H1 (cell line): ENCODE measurements at regions not wholly inside any gene's neighbourhood (a gene's known extent, or its start where the extent isn't known, plus 50 kb on each side); places are given as distances from the start of the nearest gene placed in this dataset.

ENCODE experiments used
- CHD1 ChIP-seq: IDR thresholded peaks from 2 replicates; pipeline ENCODE4 v1.6.1; 2012; ENCODE audit warnings: low read depth, low read length, improper control_type of control experiment
- EZH2 ChIP-seq: fragments of 200-600 bp; sonication (generic); IDR thresholded peaks from 2 replicates; pipeline ENCODE4 v1.7.1; 2012; ENCODE audit warnings: low read depth, mild to moderate bottlenecking, moderate library complexity, low read length, inconsistent platforms; ENCODE audit not compliant: severe bottlenecking
- HDAC6 ChIP-seq: IDR thresholded peaks from one replicate; pipeline ENCODE4 v1.7.1; 2012; ENCODE audit warnings: low read depth, mild to moderate bottlenecking, inconsistent platforms, low read length, moderate library complexity
- JUN ChIP-seq: IDR thresholded peaks from 2 replicates; pipeline ENCODE4 v1.6.1; 2011; ENCODE audit warnings: low read depth, mild to moderate bottlenecking, improper control_type of control experiment, low read length
- KDM4A ChIP-seq: IDR thresholded peaks from one replicate; pipeline ENCODE4 v1.7.1; 2012; ENCODE audit warnings: low read depth, mild to moderate bottlenecking, moderate library complexity, low read length, inconsistent platforms; ENCODE audit not compliant: severe bottlenecking
- RAD21 ChIP-seq, 2 experiments: IDR thresholded peaks in 1 of 2; conservative IDR thresholded peaks in 1 of 2; 2 replicates each; pipeline ENCODE4 v1.6.1; 2011; ENCODE audit warnings: low read depth in 2 of 2, low read length in 2 of 2, improper control_type of control experiment in 1 of 2, inconsistent platforms in 1 of 2, mild to moderate bottlenecking in 1 of 2, moderate library complexity in 1 of 2
- RBBP5 ChIP-seq: IDR thresholded peaks from 2 replicates; pipeline ENCODE4 v1.7.1; 2012; ENCODE audit warnings: low read depth, mild to moderate bottlenecking, inconsistent platforms, low read length, moderate library complexity, borderline replicate concordance
- SP2 ChIP-seq: IDR thresholded peaks from 2 replicates; pipeline ENCODE4 v1.6.1; 2012; ENCODE audit warnings: mild to moderate bottlenecking, low read length, inconsistent platforms
- SRF ChIP-seq: IDR thresholded peaks from 2 replicates; pipeline ENCODE4 v1.6.1; 2011; ENCODE audit warnings: mild to moderate bottlenecking, low read depth, low read length, moderate library complexity
- SUZ12 ChIP-seq: fragments of 200-600 bp; sonication (generic); IDR thresholded peaks from 2 replicates; pipeline ENCODE4 v1.6.1; 2012; ENCODE audit warnings: mild to moderate bottlenecking, inconsistent platforms, low read length, moderate library complexity, mixed read lengths
- ZNF274 ChIP-seq: IDR thresholded peaks from 2 replicates; pipeline ENCODE4 v1.7.0; 2012; ENCODE audit warnings: low read length, borderline replicate concordance; ENCODE audit errors: extremely low read depth
- TF ChIP-seq, protein P1 (sequence below), 3 experiments: IDR thresholded peaks; 1 replicate in 2 of 3; 2 replicates in 1 of 3; pipeline versions ENCODE4 v1.5.1 to v1.6.1; 2011; ENCODE audit warnings: low read length in 3 of 3, mild to moderate bottlenecking in 3 of 3, inconsistent platforms in 2 of 3, low read depth in 1 of 3, moderate library complexity in 1 of 3; ENCODE audit not compliant: insufficient read depth in 1 of 3; ENCODE audit errors: control extremely low read depth in 1 of 3

DNA sequence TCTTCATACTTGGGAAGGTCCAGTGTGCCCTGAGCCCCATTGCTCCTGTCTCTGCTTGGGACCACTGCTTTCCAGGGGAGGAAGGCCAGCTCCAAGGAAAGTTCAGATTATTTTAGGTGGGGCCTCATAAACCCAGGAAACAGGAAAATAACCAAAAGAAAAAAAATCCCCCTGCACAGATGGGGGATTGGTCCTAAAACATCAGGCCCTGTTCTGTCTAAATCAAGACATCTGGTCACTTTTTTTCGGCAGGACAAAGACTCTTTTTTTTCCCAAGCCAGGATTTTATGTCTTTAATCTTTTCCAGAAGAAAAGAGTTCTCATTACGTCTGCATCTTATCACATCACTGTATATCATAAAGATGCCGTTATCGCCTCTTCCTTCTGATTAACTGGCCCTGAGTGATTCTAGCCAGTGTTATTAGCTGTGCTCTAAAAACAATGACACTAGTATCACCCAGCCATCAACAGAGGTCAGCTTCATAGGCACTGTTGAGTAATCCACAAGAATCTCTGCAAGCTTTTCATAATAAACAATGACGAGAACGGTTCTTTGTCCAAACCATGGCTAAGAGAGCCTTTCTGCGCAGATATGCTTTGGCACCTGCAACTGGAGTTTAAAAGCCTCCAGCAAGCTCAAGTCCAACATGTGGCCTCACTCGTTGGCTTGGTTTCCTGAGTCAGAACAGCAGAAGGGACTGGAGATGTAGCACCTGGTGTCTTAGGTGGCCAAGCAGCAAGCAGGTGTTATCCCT is 138.2 kb downstream of the VAPA start:
- TF ChIP-seq KDM4A, result no peak
- no peak for TF ChIP-seq ZNF274
- TF ChIP-seq SRF, result no peak
- TF ChIP-seq SP2, result no peak
- TF ChIP-seq EZH2, result no peak
- no peak for TF ChIP-seq SUZ12
- no peak for TF ChIP-seq JUN
- no peak for TF ChIP-seq CHD1
- TF ChIP-seq RAD21 (IDR thresholded peaks at IDR 0.05 in 1 of 2, conservative IDR thresholded peaks at IDR 0.05 in 1 of 2; ENCODE audit: low read depth in 2 of 2, low read length in 2 of 2), result no peak
- TF ChIP-seq RBBP5, result no peak
- TF ChIP-seq HDAC6, result no peak
- TF ChIP-seq, protein P1, sequence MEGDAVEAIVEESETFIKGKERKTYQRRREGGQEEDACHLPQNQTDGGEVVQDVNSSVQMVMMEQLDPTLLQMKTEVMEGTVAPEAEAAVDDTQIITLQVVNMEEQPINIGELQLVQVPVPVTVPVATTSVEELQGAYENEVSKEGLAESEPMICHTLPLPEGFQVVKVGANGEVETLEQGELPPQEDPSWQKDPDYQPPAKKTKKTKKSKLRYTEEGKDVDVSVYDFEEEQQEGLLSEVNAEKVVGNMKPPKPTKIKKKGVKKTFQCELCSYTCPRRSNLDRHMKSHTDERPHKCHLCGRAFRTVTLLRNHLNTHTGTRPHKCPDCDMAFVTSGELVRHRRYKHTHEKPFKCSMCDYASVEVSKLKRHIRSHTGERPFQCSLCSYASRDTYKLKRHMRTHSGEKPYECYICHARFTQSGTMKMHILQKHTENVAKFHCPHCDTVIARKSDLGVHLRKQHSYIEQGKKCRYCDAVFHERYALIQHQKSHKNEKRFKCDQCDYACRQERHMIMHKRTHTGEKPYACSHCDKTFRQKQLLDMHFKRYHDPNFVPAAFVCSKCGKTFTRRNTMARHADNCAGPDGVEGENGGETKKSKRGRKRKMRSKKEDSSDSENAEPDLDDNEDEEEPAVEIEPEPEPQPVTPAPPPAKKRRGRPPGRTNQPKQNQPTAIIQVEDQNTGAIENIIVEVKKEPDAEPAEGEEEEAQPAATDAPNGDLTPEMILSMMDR (IDR thresholded peaks at IDR 0.05; ENCODE audit: control extremely low read depth in 1 of 3, insufficient read depth in 1 of 3, low read depth in 1 of 3, low read length in 3 of 3), result no peak
